GM21825 (cell line): ENCODE measurements at regions not wholly inside any gene's neighbourhood (a gene's known extent, or its start where the extent isn't known, plus 50 kb on each side); places are given as distances from the start of the nearest gene placed in this dataset.

ENCODE experiments used
- ATAC-seq: cut with Tn5 transposase; IDR thresholded peaks from one replicate; pipeline ENCODE4 v1.9.1; 2021; ENCODE audit warnings: mild to moderate bottlenecking, moderate library complexity; ENCODE audit not compliant: unreplicated experiment

DNA sequence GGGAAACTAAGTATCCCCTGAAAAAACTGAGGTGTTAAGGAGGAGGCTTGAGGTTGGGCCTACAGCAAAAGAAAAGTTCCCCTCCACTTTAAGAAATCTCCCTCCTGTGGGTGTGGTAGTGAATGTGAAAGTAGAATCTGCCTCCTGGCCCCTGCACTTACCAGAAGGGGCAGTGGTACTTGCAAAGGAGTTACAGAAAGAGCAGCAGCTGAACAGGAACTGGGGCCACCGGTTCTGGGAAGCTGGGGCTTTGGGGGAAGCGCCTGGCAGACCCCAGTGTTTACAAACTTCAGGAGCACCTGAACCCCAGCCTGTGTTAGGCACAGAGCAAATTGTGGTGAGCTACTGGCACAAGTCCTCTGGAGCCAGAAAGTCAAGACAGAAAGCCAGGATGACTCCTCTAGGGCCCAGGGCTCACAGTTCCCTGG is 250.2 kb upstream of the FGGY start:
- peak; percentile 93 for ATAC-seq

DNA sequence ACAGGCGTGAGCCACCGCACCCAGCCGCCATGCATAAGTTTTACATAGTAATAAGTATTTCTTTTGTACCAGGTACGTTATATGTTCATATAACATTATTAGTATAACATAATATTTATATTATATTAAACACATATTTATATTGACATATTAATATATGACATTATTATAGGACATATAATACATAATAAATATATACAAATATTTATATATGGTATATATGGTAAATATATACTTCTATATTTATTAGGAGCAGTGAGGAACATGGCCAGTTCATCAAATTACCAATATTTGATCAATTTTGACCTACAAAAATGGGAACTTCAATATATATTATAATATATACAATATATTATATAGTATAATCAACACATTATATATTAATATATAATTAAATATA is 245.9 kb upstream of the FGGY start:
- no peak for ATAC-seq

DNA sequence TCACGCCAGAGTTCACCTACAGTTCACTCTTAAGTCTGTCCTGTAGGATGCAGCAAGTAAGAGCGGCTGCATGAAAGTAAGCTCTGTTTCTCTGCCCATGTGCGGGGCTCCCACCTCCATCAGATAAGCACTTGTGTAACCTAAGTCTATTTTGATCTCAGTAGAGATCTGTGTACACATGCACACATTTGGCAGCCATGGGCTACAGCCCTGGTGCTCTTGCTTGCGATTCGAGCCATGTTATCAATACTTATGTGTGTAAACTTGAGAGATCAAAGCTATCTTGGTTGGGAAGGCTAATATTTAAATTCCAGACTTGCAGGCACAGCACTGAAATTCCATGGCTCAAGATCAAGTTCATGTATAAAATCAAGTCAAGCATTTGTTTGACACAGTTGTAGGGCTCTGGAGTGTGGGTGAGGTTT is 244.7 kb upstream of the FGGY start:
- no peak for ATAC-seq

DNA sequence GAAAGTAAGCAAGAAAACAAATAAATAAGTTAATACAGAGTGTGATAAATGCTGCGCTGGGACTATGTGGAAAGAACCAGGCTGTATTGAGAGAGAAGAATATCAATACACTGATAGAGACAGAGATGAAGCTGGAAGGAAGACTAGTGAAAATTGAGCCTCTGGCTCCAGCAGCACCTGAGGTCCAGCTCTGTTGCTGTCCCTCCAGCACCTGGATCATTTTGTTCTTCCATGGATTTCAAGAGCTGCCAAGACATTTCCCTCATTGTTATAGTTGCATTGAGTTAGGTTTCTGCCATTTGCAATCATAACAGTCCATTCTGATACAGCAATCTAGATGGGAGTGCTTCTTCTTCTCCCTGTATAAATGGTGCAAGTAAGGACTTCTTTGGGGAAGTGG is 242.7 kb upstream of the FGGY start:
- no peak for ATAC-seq

DNA sequence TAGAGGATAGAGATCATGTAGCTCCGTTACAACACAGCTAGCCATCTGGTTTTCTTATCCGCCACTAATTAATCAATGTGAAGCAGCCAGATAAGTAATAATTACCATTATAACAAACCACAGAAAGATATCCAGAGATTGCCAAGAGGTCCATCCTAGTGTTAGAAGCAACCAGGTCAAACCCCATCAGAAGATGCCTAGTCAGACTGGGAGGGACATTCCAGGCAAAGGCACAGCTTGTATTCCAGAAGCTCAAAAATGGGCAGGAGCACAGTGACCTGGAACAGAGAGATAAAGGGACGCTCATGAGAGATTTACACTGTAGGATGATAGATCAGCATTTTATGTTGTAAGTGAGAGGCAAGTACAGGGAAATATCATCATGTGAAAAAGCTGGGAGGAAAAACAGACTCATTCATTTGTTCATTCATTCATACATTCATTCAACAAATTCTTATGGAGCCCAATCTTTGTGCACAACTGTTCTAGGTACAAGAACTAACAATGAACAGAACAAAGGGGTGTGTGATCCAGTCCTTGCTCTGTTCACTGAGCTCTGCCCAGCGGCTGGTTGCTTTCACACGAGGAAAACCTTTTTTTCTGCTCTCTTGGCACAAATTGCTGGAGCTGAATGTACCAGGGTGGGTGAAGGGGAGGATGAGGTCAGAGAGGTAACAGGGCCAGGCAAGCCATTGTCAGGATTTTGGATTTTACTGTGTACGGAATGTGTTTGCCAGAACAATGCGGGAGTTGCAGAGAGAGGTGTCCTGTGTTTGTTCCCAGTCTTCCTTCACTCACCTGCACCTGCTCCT is 240.8 kb upstream of the FGGY start:
- no peak for ATAC-seq

DNA sequence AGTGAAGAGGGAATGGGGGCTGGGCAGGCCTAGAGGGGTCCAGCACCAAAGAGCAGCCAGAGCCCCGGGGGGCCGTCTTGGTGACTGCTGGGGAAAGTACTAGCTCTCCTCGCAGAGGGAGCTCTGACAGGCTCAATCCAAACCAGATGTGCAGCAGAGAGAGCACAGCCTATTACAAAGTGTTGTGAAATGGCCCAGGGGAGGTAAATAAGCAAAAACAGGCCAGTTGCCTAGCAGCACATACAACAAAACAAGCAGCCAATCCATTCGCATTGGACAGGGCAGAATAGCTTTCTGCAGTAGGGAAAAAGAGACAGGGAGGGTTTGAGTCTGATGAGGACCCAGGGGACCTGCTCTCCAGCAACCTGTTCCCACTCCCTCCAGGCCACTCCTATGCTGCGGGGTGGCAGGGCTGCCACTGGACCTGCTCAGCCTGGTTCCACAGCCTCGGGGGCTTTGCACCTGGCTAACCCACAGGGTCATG is 239.6 kb upstream of the FGGY start:
- ATAC-seq, result no peak

DNA sequence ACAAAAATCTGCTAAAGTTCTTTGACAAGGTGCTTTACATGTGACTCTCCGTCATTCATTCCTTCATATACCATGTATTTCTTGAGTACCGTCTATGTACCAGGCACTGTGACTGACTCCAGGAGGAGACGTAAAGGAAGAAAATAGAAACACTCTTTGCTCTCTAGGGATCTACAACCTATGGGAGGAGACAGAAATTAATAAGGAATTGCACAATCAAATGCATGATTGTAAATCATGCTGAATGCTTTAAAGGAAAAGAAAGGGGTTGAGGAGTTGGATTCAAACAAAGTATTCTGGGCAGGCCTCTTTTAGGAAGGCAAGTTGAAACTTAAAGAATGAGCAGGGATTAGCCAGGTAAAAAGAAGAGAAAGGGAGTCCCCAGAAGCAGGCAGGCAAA is 239.1 kb upstream of the FGGY start:
- no peak for ATAC-seq

DNA sequence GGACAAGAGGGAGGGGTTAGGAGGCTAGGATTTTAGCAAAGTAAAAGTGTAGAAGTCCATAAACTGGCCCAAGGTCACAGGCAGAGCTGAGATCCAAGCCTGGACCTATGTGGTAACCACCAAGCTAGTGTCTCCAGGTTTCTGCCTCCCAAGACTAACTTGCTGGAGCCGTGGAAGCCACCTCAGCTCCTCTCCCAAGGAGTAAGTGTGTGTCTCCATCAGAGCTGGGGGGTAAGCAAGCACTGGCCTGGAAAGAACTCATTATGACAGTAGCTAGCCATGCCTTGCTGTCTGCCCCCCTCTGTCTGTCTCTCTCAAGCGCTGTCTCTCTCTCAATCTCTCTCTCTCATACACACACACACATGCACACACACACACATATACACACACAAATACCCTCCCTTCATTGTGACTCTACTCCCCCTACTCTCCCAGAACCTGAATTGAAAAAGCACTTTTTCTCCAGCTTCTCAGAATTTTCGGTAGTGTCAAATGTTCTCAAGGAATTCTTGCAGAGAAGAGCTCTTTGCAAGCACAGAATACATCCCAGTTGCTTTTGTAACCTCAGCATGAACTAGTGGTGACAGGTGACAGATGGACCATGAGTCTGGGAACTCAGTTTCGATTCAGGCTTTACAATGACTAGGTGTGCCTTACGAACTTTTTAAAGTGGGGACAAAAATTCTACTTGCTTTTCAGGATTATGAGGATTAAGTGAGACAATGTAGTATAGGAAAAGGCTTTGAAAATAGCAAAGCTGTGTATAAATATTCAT is 238.0 kb upstream of the FGGY start:
- no peak for ATAC-seq

GRCh38 chr1:59061876-59062275 is 235.0 kb upstream of the FGGY start:
- no peak for ATAC-seq

- ATAC-seq, result no peak
Observed at GRCh38 chr1:59062743-59063142, 234.2 kb upstream of the FGGY start.

DNA sequence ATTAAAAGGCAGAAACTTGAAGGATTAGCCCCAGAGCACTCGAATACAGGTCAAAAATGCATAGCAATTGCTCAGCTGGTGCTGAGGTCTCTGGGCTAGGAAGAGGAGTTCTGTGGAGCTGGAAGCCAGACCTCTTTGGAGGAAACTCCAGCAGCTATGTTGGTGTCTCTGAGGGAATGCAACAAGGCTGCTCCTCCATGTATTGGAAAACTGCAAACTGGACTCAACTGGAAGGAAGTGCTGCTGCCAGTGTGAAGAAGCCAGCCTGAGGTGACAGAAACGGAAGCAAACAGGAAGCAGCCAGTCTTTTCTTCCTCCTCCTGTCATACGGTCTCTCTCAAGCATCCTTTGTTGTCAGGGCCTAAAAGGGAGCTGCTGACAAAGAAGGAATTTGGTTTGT is 233.4 kb upstream of the FGGY start:
- no peak for ATAC-seq

DNA sequence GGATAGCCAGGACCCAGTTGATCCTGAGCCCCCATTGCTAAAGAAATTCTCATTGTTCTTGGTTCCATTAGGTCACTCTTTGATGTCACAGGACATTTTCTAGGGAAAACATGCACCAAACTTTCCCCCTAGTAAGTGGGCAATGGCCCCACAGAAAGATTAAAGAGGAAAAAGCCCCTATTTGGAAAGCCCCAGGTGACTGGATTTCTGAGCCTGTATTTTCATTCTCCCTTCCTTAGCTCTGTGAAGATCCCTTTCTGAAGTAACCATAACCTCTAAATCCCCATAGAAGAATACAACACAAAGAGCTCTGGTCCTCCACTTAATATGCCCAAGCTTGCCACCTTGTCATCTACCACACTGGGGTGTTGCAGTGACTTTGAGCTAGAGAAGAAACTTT is 232.3 kb upstream of the FGGY start:
- no peak for ATAC-seq

DNA sequence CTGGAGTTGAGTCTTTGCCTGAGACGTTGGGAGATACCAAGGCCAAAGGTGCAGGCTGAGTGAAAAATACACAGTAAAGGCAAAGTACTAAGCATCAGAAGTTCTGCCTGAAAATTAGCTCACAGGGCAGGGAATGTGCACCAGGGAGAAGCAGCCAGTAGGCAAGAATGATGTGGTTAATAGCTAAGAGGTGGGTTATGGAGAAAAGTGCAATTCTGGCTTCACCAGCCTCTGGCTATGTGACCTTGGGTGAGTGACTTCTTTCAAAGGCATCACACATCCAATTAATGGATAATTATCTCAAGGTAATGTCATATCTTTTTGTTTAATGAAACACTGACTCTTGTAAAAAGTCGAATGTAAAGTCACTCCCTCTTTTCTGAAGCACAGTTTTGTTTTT is 230.7 kb upstream of the FGGY start:
- no peak for ATAC-seq

DNA sequence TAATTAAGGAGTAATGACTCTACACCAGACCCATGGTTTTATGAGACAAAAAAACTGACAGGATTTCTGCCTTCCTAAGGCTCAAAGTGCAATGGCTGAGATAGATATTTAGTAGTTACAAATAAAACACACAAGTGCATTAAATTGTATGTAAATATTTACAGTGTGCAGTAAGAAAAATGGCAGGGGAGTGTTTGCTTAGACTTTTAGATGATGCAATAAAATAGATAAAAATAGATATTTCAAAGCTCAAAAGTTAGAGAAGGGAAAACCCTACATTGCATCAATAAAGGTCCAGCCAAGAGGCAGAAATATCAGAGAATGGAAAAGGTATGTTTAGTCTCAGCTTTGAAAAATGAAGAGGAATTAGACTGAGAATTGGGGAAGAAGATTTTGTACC is 226.3 kb upstream of the FGGY start:
- no peak for ATAC-seq

DNA sequence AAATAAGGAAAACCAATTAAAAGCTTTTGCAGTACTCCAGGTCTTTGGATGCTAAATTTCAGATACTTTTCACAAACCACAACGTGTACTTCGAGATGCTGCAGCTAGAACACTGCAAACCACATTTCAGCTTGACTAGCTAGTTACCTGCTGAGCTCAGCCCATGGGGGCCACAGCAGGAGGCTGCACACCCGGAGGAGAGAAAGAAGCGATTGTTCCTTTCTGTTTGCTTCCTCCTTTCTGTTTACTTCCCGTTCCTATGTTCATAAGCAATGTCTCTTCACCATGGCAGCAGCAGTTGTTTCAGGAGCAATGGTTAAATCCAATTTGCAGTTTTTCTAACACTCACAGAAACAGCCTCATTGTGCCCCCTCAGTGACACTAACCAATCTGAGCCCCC is 225.6 kb upstream of the FGGY start:
- no peak for ATAC-seq

DNA sequence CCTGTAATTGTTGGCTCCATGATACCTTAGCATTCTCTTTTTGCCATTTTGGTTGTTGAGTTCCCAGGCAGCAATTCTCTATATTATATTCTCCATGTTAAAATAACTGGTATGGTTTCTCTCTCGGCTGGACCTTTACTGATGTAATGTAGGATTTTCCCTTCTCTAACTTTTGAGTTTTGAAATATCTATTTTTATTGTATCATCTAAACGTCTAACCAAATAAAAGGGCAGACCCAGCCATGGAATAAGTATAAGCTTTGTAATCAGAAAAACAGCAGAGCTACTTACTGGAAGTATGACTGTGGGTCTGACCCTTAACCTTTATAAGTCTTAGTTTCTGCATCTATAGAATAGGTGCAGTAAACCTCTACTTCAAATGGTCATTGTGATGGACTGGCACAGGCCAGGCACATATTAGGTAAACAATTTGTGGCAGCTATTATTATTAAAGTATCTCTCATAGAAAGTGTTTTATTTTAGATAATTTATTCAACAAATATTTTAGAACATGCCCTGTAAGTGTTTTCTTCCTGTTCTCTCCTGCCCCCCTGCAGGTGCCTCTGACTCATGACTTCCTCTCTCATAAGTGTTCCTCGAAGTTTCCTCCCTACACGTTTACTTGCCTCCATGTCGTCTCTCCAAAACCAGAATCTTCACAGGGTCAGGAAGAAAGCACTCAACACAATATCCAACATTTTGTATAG is 224.9 kb upstream of the FGGY start:
- no peak for ATAC-seq

GRCh38 chr1:59072583-59072947 is 224.3 kb upstream of the FGGY start:
- ATAC-seq, result no peak

DNA sequence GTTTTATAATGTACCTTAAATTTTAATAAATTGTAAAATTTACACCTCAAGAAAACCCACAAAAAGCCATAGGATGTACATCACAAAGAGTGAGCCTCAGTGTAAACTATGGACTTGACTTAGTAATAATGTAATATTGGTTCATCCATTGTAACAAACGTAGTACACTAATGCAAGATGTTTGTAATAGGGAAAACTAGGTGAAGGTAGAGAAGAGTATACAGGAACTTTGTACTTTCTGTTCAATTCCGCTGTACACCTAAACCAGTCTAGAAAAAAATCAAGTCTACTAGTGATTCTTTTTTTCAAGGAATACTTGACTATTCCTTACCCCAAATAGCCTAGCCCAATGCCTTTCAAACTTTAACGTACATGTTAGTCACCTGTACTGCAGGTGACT is 222.3 kb upstream of the FGGY start:
- no peak for ATAC-seq

DNA sequence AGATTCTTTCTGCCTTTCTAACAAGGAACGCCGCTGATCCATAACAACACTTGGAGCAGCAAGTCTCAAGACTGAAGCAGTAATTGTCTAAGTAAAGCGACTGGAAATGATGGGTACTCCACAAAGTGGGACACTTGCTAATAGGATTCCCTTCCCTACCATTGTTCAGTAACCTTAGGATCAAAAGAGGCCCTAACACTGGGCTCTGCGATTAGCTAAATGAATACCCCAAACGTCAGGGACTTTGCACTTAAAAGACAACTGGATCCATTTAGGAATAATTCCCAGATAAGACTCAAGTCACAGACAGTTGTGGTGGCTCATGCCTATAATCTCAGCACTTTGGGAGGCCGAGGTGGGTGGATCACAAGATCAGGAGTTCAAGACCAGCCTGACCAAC is 221.9 kb upstream of the FGGY start:
- no peak for ATAC-seq

DNA sequence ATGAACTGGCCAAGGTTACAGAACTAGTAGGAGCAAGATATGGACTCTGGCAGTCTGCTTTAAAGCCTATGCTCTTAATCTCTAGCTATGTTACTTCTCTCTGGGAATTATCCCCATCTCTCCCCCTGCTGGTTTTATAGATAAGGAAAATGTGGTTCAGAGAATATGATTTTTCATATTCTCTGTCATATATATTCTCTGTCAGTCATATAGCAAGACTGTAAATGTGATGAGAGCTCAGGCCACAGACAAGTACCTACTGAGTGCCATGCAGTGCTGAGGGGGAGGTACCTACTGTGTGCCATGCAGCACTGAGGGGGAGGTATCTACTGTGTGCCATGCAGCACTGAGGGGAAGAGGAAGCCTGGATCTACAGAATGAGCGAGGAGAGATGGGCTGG is 220.3 kb upstream of the FGGY start:
- ATAC-seq, result no peak

DNA sequence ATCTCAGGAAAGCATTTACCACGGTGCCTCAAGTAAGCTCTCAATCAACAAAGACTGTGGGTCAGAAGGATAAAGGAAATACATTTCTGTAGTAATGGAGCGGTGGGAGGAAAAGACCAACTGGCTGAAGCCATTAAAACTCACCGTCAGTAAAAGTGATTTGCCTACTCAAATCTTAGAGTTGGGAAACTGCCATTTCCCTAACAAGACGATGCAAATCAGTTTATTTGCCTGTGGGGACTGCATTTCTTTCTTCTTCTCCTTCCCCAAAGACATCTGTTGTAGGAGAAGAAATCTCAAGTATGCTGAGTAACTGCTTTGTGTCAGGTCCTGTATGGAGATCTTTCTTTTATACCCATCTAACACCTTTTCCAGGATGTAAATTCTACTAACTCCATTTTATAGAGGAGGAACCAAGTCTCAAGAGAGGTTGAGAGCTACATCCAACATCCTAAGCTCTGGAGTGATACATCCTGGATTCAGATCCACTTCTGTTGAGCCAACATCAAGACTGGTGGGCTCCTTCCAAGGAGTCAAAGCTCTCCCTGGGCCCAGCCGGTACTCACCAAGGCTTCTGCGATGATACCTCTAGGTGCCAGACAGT is 219.3 kb upstream of the FGGY start:
- no peak for ATAC-seq
